ENCODE measurements at regions not wholly inside any gene's neighbourhood (a gene's known extent, or its start where the extent isn't known, plus 50 kb on each side); places are given as distances from the start of the nearest gene placed in this dataset.

DNA sequence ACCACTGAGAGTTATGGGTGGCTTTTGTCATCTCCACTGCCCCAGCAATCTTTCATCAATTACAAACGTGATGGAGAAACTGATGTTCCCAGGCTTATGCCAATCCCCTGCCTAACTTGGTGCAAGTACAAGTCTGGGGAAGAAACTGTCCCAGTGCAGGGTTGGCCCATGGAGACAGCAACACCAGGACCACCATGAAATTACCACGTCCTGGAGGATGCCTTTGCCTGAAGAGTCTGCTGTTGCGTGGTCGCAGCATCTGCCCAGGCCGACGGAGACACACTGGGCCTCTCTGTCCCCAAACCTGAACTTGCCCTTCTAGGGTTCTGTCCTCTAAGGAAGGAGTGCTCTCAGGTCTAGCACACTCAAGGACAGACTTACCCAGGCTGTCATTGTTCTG is 496.8 kb upstream of the RAB6C start (continued):
- TF ChIP-seq, protein P1, sequence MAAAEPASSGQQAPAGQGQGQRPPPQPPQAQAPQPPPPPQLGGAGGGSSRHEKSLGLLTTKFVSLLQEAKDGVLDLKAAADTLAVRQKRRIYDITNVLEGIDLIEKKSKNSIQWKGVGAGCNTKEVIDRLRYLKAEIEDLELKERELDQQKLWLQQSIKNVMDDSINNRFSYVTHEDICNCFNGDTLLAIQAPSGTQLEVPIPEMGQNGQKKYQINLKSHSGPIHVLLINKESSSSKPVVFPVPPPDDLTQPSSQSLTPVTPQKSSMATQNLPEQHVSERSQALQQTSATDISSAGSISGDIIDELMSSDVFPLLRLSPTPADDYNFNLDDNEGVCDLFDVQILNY (CRISPR knock-in tag; IDR thresholded peaks at IDR 0.05), result no peak
- TF ChIP-seq, protein P2, sequence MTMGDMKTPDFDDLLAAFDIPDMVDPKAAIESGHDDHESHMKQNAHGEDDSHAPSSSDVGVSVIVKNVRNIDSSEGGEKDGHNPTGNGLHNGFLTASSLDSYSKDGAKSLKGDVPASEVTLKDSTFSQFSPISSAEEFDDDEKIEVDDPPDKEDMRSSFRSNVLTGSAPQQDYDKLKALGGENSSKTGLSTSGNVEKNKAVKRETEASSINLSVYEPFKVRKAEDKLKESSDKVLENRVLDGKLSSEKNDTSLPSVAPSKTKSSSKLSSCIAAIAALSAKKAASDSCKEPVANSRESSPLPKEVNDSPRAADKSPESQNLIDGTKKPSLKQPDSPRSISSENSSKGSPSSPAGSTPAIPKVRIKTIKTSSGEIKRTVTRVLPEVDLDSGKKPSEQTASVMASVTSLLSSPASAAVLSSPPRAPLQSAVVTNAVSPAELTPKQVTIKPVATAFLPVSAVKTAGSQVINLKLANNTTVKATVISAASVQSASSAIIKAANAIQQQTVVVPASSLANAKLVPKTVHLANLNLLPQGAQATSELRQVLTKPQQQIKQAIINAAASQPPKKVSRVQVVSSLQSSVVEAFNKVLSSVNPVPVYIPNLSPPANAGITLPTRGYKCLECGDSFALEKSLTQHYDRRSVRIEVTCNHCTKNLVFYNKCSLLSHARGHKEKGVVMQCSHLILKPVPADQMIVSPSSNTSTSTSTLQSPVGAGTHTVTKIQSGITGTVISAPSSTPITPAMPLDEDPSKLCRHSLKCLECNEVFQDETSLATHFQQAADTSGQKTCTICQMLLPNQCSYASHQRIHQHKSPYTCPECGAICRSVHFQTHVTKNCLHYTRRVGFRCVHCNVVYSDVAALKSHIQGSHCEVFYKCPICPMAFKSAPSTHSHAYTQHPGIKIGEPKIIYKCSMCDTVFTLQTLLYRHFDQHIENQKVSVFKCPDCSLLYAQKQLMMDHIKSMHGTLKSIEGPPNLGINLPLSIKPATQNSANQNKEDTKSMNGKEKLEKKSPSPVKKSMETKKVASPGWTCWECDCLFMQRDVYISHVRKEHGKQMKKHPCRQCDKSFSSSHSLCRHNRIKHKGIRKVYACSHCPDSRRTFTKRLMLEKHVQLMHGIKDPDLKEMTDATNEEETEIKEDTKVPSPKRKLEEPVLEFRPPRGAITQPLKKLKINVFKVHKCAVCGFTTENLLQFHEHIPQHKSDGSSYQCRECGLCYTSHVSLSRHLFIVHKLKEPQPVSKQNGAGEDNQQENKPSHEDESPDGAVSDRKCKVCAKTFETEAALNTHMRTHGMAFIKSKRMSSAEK (CRISPR knock-in tag; IDR thresholded peaks at IDR 0.05; ENCODE audit: borderline replicate concordance), result no peak
- TF ChIP-seq EMX1 (CRISPR knock-in tag; IDR thresholded peaks at IDR 0.05), result no peak
- no peak for TF ChIP-seq CREM (CRISPR knock-in tag; IDR thresholded peaks at IDR 0.05)
- no peak for TF ChIP-seq SMAD4 (CRISPR knock-in tag; IDR thresholded peaks at IDR 0.05)
- TF ChIP-seq, protein P3, sequence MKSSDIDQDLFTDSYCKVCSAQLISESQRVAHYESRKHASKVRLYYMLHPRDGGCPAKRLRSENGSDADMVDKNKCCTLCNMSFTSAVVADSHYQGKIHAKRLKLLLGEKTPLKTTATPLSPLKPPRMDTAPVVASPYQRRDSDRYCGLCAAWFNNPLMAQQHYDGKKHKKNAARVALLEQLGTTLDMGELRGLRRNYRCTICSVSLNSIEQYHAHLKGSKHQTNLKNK (CRISPR knock-in tag; IDR thresholded peaks at IDR 0.05), result no peak
- TF ChIP-seq, protein P4, sequence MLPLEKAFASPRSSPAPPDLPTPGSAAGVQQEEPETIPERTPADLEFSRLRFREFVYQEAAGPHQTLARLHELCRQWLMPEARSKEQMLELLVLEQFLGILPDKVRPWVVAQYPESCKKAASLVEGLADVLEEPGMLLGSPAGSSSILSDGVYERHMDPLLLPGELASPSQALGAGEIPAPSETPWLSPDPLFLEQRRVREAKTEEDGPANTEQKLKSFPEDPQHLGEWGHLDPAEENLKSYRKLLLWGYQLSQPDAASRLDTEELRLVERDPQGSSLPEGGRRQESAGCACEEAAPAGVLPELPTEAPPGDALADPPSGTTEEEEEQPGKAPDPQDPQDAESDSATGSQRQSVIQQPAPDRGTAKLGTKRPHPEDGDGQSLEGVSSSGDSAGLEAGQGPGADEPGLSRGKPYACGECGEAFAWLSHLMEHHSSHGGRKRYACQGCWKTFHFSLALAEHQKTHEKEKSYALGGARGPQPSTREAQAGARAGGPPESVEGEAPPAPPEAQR (CRISPR knock-in tag; IDR thresholded peaks at IDR 0.05), result no peak
- no peak for TF ChIP-seq NR3C1 (CRISPR knock-in tag; conservative IDR thresholded peaks at IDR 0.05; ENCODE audit: low read depth)
- TF ChIP-seq, protein P5, sequence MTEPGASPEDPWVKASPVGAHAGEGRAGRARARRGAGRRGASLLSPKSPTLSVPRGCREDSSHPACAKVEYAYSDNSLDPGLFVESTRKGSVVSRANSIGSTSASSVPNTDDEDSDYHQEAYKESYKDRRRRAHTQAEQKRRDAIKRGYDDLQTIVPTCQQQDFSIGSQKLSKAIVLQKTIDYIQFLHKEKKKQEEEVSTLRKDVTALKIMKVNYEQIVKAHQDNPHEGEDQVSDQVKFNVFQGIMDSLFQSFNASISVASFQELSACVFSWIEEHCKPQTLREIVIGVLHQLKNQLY (CRISPR knock-in tag; IDR thresholded peaks at IDR 0.05), result no peak

DNA sequence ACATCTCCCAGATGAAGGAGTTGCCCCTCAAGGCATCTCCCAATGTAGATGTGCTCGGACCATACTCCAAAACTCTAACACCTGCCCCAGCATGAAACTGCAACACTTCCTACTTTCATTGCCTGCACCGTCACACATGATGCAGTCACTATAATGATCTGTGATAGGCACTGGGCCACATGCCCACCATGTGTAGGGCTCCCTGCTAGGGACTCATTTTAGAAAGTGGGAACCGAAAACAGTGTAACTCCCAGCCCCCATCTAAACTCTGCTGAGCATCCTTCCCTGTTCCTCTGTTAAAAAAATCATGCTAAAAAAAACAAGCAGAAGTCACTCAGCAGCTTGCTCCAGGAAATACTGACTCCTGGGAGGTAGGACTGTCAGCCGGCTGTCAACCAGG is 496.1 kb upstream of the RAB6C start:
- Mint-ChIP-seq H3K9me3 (peaks cover 8% of the 10 kb centered on the region), H3K4me3 (no peak overlapping the region), H3K4me1 (peaks cover 17% of the 10 kb centered on the region), H3K36me3 (no peaks in the 10 kb centered on the region), H3K27me3 (ENCODE audit: low read depth) (no peaks in the 10 kb centered on the region), H3K27ac (no peak overlapping the region)
- TF ChIP-seq SOX15 (CRISPR knock-in tag; IDR thresholded peaks at IDR 0.05), result no peak
- TF ChIP-seq, protein P6, sequence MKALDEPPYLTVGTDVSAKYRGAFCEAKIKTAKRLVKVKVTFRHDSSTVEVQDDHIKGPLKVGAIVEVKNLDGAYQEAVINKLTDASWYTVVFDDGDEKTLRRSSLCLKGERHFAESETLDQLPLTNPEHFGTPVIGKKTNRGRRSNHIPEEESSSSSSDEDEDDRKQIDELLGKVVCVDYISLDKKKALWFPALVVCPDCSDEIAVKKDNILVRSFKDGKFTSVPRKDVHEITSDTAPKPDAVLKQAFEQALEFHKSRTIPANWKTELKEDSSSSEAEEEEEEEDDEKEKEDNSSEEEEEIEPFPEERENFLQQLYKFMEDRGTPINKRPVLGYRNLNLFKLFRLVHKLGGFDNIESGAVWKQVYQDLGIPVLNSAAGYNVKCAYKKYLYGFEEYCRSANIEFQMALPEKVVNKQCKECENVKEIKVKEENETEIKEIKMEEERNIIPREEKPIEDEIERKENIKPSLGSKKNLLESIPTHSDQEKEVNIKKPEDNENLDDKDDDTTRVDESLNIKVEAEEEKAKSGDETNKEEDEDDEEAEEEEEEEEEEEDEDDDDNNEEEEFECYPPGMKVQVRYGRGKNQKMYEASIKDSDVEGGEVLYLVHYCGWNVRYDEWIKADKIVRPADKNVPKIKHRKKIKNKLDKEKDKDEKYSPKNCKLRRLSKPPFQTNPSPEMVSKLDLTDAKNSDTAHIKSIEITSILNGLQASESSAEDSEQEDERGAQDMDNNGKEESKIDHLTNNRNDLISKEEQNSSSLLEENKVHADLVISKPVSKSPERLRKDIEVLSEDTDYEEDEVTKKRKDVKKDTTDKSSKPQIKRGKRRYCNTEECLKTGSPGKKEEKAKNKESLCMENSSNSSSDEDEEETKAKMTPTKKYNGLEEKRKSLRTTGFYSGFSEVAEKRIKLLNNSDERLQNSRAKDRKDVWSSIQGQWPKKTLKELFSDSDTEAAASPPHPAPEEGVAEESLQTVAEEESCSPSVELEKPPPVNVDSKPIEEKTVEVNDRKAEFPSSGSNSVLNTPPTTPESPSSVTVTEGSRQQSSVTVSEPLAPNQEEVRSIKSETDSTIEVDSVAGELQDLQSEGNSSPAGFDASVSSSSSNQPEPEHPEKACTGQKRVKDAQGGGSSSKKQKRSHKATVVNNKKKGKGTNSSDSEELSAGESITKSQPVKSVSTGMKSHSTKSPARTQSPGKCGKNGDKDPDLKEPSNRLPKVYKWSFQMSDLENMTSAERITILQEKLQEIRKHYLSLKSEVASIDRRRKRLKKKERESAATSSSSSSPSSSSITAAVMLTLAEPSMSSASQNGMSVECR (CRISPR knock-in tag; IDR thresholded peaks at IDR 0.05; ENCODE audit: borderline replicate concordance), result no peak
- no peak for DNase-seq (ENCODE audit: low spot score)
- ATAC-seq, result no peak
- ChIA-PET CTCF (no interaction called here), POLR2A (no interaction called here)
